LNCaP clone FGC (cell line): ENCODE measurements at regions not wholly inside any gene's neighbourhood (a gene's known extent, or its start where the extent isn't known, plus 50 kb on each side); places are given as distances from the start of the nearest gene placed in this dataset.

Source experiments
- DNase-seq: peaks from one replicate; pipeline ENCODE4 v3.0.0-alpha.2; 2011; ENCODE audit warnings: low read depth
- H3K4me3 ChIP-seq: 2 replicates; pipeline ENCODE4 v1.5.1; 2011; ENCODE audit warnings: mild to moderate bottlenecking, low read depth, low read length, control low read depth
- TF ChIP-seq, protein P1 (sequence below): IDR thresholded peaks from 2 replicates; pipeline ENCODE4 v1.5.1; 2012; ENCODE audit warnings: mild to moderate bottlenecking; ENCODE audit not compliant: control insufficient read depth, insufficient read depth; ENCODE audit errors: extremely low read depth

- no peak for DNase-seq
- TF ChIP-seq, protein P1, sequence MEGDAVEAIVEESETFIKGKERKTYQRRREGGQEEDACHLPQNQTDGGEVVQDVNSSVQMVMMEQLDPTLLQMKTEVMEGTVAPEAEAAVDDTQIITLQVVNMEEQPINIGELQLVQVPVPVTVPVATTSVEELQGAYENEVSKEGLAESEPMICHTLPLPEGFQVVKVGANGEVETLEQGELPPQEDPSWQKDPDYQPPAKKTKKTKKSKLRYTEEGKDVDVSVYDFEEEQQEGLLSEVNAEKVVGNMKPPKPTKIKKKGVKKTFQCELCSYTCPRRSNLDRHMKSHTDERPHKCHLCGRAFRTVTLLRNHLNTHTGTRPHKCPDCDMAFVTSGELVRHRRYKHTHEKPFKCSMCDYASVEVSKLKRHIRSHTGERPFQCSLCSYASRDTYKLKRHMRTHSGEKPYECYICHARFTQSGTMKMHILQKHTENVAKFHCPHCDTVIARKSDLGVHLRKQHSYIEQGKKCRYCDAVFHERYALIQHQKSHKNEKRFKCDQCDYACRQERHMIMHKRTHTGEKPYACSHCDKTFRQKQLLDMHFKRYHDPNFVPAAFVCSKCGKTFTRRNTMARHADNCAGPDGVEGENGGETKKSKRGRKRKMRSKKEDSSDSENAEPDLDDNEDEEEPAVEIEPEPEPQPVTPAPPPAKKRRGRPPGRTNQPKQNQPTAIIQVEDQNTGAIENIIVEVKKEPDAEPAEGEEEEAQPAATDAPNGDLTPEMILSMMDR: no peak
- no peak overlapping the region for H3K4me3 ChIP-seq
Measured at GRCh38 chr4:23680671-23681518, 209.0 kb downstream of the PPARGC1A start.

DNA sequence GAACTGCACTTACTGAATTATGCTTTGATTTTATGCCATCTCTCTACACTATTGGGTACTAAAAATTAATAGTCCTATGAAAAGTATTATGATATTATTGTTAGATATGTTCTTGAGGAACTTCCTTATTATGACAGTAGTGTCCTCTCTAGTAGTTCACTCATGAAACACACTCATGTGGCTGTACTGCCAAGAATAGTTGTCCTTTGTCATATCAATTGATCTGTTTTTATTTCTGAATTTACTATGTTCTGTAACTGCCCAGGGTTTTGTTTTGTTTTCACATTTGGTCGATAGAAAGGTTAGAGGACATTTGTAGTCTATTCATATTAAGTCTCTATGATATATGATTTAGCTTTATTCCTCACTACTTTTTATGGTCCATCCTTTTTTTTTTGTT, 215.2 kb downstream of the PPARGC1A start:
- H3K4me3 ChIP-seq: no peak overlapping the region
- TF ChIP-seq, protein P1: no peak
- no peak for DNase-seq

DNA sequence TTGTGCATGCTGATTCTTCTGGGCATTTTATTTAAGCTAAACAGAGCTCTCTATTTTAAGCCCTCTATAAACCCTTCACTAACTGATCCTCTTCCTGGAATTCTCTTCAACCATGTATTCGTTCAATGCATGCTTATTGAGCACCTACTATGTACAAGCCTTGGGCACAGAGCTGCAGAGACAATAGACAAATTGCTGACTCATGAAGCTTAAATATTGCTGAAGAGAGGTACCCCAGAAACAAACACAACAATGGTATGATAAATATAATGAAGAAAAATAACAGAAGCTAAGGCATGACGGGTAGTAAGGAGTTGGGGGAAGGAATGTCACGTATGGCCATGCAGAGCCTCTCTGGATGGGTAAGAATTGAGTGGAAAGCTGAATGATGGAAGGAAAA, 222.2 kb downstream of the PPARGC1A start:
- H3K4me3 ChIP-seq: no peak overlapping the region
- DNase-seq: no peak
- TF ChIP-seq, protein P1: no peak

DNA sequence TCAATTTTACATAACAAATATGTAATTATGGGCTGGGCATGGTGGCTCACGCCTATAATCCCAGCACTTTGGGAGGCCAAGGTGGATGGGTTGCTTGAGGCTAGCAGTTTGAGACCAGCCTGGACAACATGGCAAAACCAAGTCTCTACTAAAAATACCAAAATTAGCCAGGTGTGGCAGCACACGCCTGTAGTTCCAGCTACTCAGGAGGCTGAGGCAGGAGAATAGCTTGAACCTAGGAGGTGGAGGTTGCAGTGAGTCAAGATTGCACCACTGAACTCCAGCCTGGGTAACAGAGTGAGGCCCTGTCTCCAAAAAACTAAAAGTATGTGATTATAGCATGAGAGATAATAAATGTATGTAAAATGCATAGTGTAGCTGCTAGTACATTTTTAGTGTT, 229.0 kb downstream of the PPARGC1A start:
- no peak for DNase-seq
- TF ChIP-seq, protein P1: no peak
- no peak overlapping the region for H3K4me3 ChIP-seq

GRCh38 chr4:23654791-23655190, 235.1 kb downstream of the PPARGC1A start:
- no peak overlapping the region for H3K4me3 ChIP-seq
- no peak for DNase-seq
- TF ChIP-seq, protein P1: no peak

GRCh38 chr4:23648854-23649596, 240.8 kb downstream of the PPARGC1A start:
- H3K4me3 ChIP-seq: no peak overlapping the region
- DNase-seq: no peak
- TF ChIP-seq, protein P1: no peak
